ENCODE measurements at regions not wholly inside any gene's neighbourhood (a gene's known extent, or its start where the extent isn't known, plus 50 kb on each side); places are given as distances from the start of the nearest gene placed in this dataset.

GRCh38 chr5:166708291-166708690 lies 1583.2 kb upstream of the WWC1 start:
- no peak for TF ChIP-seq TCF4 (CRISPR knock-in tag; IDR thresholded peaks at IDR 0.05; ENCODE audit: borderline replicate concordance)
- TF ChIP-seq ESRRG (CRISPR knock-in tag; IDR thresholded peaks at IDR 0.05), result no peak
- TF ChIP-seq ZFP3 (CRISPR knock-in tag; IDR thresholded peaks at IDR 0.05), result no peak
- no peak for TF ChIP-seq ARNTL (CRISPR knock-in tag; IDR thresholded peaks at IDR 0.05; ENCODE audit: borderline replicate concordance, low read depth)
- TF ChIP-seq ZFP30 (CRISPR knock-in tag; IDR thresholded peaks at IDR 0.05), result no peak
- TF ChIP-seq CREB5 (CRISPR knock-in tag; IDR thresholded peaks at IDR 0.05; ENCODE audit: low read depth), result no peak
- no peak for TF ChIP-seq ZNF565 (CRISPR knock-in tag; conservative IDR thresholded peaks at IDR 0.05; ENCODE audit: low read depth)
- no peak for TF ChIP-seq CSDC2 (CRISPR knock-in tag; IDR thresholded peaks at IDR 0.05)
- TF ChIP-seq PATZ1 (CRISPR knock-in tag; IDR thresholded peaks at IDR 0.05; ENCODE audit: borderline replicate concordance), result no peak

Data from SK-N-SH treated with all-trans-retinoic acid at 6 μM for 48 hours (cell line).